Stimulated activated CD8-positive, alpha-beta memory T cell treated with anti-CD3 and anti-CD28 coated beads, Interleukin-7, amount 100 ng/mL, for 1 hour (primary cell): ENCODE measurements at regions not wholly inside any gene's neighbourhood (a gene's known extent, or its start where the extent isn't known, plus 50 kb on each side); places are given as distances from the start of the nearest gene placed in this dataset.

Experiments used
- DNase-seq, 2 donors: peaks; one replicate each; pipeline ENCODE4 v3.0.0-alpha.2; 2020; ENCODE audit warnings: low read depth in 2 of 2

DNA sequence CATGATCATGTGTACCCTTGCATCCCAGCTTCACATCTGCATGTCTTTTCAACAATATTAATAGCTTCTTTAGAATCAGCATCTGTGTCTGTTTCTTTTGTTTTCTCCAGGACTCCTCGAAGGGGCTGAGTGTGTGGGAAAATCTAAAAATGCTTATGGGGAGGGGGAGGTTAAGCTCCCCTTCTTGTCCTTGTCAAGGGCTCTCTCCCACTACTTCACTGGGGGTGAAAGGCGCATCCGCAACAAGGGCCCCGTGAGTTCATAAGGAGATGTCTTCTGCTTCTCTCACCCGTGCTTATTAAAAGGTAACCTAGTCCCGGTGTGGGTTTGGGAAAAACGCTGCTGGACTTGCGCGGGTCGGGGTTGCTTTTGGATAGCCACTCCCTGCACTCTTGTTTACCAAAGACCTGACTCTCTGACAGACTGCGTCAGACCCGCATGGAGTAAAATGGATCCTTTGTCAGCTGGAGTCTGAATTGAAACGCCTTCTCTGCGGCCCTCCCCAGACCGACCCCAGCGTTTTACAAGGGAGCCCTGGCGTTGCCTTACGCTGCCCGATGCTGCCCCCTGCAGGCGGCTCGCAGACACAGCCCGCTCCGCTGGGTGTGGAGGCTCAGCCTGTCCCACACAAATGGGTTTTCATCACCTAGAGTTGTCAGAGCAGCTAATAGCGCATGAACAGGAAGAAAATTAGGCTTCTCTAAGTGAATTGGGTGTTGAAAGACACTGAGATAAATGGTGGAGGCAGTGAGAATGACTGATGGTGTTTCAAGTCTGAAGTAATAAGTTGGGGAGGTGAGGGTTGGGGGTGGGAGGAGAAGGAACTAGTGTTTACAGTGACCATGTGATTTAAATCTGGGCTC lies 53.8 kb downstream of the IER5 start:
- DNase-seq: peak; percentile 74 to 81

DNA sequence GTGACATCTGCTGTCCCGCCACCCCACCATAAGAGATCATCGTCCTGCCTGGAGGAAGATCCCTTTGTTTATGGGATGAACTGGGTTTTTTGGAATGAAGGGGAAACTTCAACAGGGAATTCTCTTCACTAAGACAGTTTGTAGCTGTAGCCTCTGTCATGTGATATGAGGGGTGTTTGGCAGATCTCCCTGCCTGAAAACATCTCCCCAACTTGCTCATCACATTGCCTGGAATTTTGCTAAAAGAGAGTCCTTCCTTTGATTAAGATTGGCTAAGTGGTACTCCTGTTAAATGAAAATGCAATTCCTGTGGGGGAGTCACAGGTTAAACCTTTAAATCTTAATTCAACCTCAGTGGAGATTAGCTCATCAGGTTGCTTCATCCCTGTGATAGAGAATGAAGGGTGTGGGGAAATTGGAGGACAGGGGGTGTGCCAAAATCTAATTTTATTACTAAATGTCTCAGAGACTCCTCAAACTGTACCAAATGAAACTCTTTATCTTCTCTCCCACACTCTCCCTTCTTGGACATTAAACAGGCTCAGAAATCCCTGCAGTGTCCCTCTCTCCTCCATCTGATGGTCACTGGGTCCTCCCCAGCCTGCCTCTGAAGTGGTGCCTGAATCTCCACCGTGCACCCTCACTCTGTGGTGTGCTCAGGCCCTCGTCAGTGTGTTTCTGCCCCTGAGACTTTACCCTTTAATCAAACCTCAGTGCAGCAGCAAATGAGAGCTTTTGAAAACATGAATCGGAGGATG lies 54.8 kb downstream of the IER5 start:
- no peak for DNase-seq

DNA sequence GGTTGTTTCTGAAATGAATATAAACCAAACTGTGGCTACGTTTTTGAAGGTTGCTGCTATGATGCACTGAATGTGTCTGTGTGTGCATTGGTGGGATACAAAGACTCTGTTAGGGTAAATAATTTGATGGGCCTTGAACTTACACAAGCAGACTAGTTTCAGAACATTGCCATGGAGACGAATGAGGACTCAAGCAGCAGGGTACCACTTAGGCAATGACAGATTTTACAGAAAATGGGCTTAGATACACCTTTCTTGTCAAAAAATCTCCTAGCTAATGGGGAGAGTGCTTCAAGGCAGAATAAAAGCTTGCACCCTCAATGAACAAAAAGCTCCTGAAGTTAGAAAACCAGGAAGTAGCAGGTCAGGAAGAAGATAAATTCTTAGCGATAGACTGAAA lies 55.7 kb downstream of the IER5 start:
- DNase-seq: no peak

DNA sequence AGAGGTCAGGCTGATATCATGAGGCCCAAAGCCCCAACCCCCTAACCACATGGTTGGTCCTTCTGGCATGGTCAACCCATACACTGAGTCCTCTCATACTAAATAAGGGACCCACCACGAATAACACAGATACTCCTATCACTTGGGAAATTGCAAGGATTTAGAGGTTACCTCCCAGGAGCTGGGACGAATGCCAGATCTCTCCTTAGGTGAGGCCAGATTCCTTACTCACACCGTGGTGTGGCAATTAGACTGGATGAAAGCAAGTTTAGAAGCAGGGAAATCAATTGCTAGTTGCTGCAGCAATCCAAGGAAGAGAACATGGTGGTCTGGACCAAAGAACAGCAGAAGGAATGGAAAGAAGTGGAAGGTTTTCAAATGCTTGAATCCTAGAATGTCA lies 60.1 kb downstream of the IER5 start:
- DNase-seq: no peak

DNA sequence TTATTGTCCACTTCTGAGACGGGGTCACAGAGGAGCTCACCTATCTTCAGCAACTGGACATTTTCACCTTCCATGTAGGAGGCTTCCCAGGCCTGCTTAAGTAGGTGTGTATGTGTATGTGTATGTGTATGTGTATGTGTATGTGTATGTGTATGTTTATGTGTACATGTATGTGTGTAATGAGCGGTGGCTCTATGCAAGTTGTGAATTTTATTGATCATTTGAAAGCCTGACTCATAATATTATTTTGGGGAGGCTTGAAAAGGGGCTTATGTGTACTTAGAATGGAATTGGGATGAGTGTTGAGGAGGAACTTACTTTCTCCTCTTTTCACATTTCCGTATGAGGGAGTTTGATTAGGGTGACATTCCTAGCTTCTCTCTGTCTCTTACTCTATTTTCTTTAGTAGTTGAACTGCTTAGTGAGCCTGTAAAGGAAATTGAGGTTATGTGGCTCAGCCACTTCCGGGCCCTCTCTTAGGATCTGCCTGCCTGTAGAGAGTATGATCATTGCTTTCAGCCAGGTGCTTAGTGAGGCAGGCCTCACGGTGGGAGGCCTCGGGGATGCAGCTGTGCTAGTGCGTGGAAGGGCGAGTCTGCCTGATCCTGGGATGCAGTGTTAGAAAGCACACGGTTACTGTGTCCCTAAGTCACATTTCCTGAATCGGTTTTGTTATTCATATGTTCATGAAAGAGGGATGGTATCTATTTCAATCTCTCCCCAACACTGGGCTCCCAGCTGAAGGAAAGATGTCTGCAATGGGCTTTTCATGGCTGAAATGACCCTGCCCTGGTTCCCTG lies 61.0 kb downstream of the IER5 start:
- peak; percentile 43 to 47 for DNase-seq

DNA sequence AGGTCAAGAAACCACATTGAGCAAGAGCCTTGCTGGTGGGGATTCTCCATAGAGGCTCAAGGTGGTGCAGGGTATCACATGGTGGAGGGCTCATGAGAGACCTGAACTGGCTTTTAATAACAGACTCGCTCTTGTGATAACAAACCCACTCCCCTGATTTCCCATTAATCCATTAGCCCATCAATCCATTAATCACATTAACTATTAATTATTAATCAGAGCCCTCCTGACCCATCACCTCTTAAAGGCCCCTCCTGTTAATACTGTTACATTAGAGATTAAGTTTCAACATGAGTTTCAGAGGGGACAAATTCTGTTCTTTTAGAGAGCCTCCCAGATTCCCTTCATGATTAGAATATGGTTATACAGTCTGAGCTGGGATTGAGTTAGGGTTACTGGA lies 61.8 kb downstream of the IER5 start:
- no peak for DNase-seq

DNA sequence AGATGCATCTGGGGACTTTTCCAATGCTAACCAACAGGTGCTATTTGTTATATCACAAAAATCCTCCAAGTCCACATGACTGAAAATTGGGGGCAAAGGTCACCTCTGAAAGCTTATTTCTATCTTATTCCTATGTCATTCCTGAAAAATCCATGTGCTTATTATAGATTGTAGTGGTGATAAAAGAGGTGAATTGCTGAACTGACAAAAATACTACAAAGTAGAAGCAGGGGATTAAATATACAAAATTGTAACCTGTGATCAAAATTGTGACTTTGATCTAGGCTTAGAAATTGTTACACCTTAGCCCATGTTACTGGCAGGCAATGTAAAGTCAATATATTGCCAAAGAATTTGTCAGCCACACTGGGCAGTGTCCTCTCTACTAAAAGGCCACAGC lies 62.3 kb downstream of the IER5 start:
- no peak for DNase-seq

DNA sequence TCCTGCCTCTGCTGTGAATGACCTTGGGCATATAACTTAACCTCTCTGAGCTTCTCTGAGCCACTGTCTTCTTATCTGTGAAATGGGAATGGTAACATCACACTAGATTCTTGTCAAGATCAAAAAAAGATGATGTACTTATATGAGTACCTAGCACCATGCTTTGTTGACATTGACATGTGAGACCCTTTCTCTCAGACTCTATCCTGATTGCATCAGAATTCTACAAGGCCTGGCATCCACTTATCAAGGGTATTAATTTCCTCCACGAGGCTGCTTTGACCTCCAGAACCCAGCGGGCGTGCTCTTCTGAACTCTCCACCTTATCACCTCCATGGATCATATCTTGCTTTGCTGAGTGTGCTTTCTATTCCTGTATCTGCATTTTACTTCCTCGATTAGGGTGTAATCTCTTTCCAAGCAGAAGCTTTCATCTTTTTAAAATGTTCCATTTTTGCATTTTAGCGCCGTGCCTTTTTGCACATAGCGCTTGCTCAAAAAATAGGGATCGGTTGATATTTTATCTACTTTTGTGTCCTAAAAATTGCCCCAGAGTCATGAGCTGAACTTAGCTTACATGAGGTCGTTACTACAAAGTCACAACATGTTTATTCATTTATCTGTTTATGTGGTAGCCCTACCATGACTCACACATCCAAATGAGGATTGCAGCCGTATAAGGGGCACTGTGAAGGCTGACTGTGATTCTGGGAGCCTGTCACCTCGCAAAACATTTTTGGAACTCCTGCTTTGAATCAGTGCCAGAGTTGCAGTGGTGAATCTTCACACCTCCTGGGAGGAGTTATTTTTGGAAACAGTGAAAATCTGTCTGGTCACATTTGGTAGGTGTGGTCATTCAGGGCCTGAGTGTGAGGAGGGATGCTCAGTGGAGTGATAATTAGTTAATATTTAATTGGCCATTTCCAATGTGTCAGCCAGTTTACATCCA lies 63.2 kb downstream of the IER5 start:
- no peak for DNase-seq

DNA sequence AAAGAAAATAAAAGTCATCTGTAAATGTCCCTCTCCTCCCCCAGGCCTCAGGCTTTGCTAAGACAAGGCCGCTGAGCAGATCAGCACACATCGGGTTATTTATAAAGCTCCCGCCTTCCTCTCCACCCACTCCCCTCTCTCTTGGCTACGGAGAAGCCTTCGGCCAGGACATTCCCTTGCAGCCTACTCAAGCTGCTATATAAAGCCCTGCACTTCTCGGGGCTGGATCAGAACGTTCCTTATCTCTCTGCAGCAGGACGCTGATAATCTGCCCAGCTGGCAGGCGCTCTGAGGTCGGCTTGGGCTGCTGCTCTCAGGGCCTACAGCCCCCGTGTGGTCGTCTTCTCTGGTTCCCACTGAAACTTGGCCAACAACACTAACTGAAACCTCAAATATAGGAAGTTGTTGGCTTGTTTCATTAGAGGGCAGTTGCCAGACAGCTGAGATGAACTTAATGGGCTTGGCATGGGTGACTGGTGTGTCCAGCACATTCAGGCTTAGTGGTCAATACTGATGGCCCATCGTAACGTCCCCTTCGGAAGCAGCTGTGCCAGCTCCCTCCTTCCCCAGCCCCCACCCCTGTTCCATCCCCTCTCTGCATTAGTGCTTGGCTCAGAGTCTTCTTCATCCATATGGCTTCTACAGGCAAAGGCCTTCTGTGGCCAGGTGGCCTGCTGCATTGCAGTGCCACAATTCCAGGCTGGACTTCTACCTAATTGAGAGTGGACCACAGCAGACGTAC lies 64.6 kb downstream of the IER5 start:
- DNase-seq: no peak

DNA sequence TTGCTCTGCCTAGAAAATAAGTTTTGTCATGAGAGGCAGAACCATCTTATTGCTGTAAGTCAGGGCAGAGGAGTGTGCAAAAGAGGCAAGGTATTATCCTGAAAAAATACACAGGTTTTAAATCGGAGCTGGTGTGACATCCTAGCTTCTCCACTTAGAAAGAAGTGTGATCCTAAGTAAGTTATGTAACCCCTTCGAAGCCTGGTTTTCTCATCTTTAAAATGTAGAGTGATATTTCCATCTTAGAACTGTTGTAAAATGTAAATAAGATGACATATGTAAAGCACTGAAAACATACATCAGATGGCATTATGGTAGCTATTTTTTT lies 65.1 kb downstream of the IER5 start:
- DNase-seq: no peak

DNA sequence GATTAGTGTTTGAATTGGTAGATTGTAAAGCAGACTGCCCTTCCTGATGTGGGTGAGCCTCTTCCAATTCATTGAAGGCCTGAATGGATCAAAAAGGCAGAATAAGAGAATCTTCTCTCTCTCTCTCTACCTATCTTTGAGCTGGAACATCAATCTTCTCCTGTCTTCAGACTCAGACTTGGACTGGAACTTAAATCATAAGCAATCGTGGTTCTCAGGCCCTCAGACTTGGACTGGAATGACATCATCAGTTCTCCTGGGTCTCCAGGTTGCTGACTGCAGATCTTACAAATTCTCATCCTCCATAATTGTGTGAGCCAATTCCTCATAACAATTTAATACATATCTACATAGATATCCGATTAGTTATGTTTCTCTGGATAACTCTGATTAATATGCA lies 66.8 kb downstream of the IER5 start:
- DNase-seq: no peak

DNA sequence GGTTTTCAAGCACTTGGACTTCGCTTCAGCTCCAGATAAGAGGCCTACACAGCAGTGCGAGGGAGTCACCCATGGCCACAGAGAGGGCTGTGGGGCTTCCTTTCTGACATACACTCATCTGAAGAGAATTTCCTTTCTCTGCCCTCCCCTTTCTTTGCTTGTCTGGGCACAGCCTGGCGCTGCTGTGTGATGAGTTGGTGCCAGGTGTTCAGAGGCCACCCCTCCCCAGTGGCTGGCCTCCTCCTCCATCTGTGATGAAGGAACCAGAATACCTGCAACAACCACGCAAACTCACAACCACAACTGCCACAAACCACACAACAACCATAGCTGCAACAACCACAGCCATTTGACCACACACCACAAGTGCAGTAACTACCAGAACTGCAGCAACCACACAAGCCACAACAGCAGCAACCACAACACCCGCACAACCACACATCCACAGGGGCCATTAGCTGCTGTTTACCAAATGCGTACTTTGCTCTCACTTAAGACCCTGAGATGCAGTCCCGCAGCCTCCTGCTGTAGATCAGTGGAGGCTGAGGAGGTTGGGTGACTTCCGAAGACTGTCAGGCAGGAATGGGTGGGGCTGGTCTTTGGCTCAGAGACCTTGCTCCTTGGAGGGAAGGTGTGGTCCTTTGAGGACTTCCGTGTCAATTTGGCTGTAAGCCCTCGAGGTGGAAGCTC lies 71.1 kb downstream of the IER5 start:
- DNase-seq: no peak

DNA sequence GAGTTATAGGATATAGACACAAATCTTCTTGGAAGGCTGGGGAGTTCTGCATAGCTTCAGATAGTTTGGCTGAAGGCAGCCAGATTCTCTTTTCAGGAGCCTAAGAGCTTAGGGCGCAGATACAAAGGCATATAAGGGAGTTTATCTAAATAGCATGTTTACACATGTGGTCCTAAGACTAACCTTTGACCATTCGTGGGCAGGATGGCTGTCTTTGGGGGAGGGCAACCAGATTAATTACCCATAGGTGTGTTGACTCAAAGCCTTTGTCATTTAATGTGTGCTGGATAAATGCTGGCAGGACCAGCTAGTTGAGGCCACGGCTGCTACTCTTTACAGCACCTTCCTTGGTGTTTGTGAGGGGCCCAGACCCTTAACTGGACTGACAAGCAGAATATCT lies 71.8 kb downstream of the IER5 start:
- no peak for DNase-seq

DNA sequence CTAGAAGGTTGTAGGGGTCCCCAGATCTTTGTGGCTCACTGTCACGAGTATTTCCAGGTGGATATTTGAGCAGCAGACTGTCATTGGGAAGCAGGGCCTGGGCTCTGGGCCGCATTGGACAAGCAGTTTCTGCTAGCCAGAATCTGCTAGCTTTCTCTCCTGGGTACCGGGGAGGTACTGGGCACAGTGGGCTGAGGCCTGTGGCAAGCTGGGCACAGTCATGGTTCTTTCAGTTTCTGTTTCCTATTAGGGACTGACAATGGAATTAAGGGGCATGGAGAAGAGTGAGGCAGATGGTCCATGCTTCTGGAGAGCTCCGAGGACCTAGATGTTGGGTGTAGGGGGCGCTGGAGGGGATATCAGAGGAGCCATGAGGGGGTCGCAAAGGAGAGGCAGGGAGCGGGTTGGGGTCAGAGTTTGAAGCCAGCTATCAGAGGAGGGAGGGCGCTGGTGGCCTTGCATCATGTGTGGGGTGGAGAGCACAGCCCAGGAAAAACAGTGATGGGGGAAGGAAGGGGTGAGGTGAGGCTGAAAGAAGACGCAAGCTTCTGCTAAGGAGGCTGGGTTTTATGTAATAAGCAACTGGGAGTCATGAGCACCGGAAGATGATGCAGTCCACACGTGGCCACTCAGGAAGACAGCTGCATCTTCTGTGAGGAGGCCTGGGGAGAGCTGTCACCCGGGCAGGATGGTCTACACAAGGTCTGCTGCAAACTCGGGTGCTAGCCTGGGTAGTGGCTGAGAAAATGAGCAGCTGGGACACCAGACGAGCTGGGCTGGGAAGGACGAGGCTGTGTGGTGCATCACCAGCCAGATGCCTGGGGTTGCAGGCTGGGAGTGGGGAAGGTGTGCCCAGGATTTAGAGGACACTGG lies 72.7 kb downstream of the IER5 start:
- no peak for DNase-seq

DNA sequence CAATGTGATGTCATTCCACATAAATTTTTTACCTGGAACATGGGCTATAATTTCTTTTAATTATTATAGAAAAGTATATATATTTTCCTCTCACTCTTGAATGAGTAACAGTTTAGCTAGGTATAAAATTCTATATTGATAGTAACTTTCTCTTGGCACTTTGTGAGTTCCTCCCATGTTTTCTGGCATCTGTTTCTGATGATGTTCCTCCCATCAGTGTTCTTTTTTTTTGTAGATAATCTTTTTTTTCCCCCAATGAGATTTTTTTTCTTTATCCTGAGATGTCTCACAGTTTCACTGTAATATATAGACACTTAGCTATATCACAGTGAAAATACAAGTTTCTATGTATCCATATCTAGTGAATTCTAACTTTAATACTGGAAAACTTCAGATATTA lies 75.2 kb downstream of the IER5 start:
- no peak for DNase-seq

DNA sequence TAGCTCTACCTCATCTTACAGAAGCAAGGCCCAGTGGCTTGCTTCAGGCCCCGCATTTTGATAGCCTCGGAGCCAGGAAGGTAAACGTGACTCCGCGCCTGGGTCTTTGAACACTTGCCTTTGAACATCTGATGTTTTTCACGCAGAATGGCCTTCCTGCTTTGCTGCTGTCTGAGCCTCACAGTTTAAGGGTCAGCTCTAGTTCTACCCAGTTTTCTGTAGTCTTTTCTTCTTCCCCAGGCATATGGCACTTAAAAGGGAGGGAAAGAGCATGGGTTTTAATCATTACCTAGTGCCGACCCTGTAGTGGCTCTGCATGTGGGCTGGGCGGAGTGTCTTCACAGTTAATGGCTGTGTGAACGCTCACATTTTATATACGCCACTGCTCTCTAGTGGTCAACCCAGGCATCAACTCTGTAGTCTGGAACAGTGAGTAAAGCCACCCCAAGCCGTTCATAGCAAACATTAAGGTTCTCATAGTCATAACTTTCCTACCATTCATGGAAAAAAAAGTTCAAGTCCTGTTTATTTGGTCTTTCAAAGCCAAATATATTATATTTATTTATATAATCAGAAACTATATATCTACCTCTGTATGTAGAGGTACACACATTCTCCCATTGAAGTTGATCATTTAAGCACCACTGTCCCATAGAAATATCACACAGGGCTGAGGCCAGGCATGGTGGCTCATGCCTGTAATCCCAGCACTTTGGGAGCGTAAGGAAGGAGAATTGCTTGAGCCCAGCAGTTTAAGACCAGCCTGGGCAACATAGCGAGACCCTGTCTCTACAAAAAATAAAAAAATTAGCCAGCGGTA lies 78.1 kb downstream of the IER5 start:
- peak; percentile 44 to 51 for DNase-seq

DNA sequence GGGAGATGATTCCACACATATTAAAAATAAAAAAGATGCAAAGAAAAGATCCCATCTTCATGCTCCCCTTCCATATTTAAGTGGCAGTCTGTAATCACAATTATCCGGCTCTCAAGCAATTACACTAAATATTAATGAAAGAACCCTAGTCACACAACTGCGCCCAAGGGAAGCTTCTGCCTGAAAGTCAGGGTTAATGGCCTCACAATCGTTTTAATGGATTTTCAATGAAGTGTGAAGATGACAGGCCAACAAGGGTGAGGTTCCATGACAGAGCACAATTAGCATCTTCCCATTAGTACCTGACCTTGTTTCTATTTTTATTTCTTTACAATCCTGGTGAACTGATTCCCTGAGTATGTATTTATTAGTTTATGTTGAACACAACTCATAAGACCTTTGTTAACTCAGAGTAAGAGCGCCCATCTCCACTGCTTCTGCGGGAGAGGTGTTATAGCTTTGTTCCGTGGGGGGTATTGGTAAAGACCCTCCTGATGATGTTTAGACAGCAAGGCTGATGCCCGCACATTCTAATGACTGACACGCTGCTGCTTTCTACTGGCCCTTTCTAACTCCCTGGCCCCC lies 80.9 kb downstream of the IER5 start:
- DNase-seq: no peak

DNA sequence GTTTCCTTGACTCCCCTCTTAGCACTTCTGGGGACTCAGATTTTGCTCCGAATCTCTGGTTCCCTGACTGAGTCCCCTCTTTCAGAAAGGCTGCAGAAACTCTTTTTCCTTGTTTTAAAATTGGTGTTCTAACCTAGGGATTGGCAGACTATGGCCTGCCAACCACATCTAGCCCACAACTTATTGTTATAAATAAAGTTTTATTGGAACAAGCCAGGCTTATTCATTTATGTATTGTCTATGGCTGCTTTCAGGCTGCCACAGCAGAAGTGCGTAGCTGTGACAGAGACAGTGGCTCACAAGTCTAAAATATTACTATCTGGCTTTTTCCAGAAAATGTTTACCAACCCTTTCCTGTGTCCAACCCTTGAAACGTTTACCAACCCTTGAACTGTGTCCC lies 81.7 kb downstream of the IER5 start:
- no peak for DNase-seq
